ENCODE measurements at regions not wholly inside any gene's neighbourhood (a gene's known extent, or its start where the extent isn't known, plus 50 kb on each side); places are given as distances from the start of the nearest gene placed in this dataset.

DNA sequence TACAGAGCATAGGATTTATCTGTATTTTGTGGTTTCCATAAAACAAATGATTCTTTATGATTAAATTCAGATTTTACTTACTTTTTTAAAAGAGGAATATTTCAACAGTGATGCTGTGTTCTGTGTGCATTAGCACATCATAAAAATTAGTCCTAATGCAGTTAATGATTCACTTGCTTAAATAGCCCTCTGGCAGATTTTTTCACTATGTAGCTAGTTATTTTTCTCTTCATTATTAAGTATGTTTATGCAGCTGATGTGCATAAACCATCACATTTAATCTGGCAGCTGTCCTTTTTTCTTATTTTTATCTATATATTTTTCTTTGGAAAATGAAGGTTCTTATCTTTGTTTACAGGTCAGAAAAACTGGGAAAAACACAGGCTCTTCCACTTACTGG, 127.2 kb downstream of the ZNF486 start:
- TF ChIP-seq, protein P1, sequence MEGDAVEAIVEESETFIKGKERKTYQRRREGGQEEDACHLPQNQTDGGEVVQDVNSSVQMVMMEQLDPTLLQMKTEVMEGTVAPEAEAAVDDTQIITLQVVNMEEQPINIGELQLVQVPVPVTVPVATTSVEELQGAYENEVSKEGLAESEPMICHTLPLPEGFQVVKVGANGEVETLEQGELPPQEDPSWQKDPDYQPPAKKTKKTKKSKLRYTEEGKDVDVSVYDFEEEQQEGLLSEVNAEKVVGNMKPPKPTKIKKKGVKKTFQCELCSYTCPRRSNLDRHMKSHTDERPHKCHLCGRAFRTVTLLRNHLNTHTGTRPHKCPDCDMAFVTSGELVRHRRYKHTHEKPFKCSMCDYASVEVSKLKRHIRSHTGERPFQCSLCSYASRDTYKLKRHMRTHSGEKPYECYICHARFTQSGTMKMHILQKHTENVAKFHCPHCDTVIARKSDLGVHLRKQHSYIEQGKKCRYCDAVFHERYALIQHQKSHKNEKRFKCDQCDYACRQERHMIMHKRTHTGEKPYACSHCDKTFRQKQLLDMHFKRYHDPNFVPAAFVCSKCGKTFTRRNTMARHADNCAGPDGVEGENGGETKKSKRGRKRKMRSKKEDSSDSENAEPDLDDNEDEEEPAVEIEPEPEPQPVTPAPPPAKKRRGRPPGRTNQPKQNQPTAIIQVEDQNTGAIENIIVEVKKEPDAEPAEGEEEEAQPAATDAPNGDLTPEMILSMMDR (optimal IDR thresholded peaks at IDR 0.05 in 1 of 3, IDR thresholded peaks at IDR 0.05 in 1 of 3, conservative IDR thresholded peaks at IDR 0.05 in 1 of 3; ENCODE audit: extremely low read depth in 1 of 3, insufficient read depth in 2 of 3, low read length in 3 of 3), result no peak
- no peak for TF ChIP-seq EZH2 (IDR thresholded peaks at IDR 0.05; ENCODE audit: low read length)

Data from keratinocyte (primary cell).